IMR-90 (cell line): ENCODE measurements at regions not wholly inside any gene's neighbourhood (a gene's known extent, or its start where the extent isn't known, plus 50 kb on each side); places are given as distances from the start of the nearest gene placed in this dataset.

Source experiments
- ATAC-seq: fragments of 200-7000 bp; cut with Tn5 transposase; 2 replicates; pipeline ENCODE4 v1.9.1; 2020; ENCODE audit warnings: low read depth, mild to moderate bottlenecking, moderate library complexity
- BruUV-seq: library from RNA; stranded (reverse); fragments of 400-500 nt; replicated peaks from 2 replicates; lab custom pipeline; 2021; lab: Mats Ljungman, UMichigan
- CTCF ChIA-PET: fragments of 300-600 bp; formaldehyde crosslinking; extraction: SDS; loops from one replicate; lab custom pipeline; 2021; ENCODE audit warnings: antibody characterized with exemption; lab: Yijun Ruan, JAX
- POLR2A ChIA-PET: fragments of 300-600 bp; sonication (Branson Sonifier 250); formaldehyde crosslinking; loops from one replicate; lab custom pipeline; 2022; ENCODE audit warnings: antibody characterized with exemption; ENCODE audit not compliant: unreplicated experiment; lab: Charles Lee
- DNase-seq: peaks from one replicate; pipeline ENCODE4 v3.0.0; 2013
- H2AFZ ChIP-seq: replicated peaks from 2 replicates; pipeline ENCODE3; 2013; ENCODE audit warnings: low read length, mild to moderate bottlenecking; ENCODE audit not compliant: poor library complexity
- H2AK5ac ChIP-seq: 2 replicates; pipeline ENCODE4 v1.6.1; 2013; ENCODE audit warnings: low read depth, low read length, inconsistent platforms
- H2AK9ac ChIP-seq: replicated peaks from 2 replicates; pipeline ENCODE3; 2013; ENCODE audit warnings: mild to moderate bottlenecking, low read depth, low read length, moderate library complexity; ENCODE audit not compliant: poor library complexity
- H2BK120ac ChIP-seq: 2 replicates; pipeline ENCODE4 v1.6.1; 2013; ENCODE audit warnings: low read depth, low read length, inconsistent platforms
- H2BK15ac ChIP-seq: 3 replicates; pipeline ENCODE4 v1.6.1; 2013; ENCODE audit warnings: low read depth, low read length, inconsistent platforms
- H2BK20ac ChIP-seq: 2 replicates; pipeline ENCODE4 v1.6.1; 2013; ENCODE audit warnings: low read depth, mild to moderate bottlenecking, inconsistent platforms, low read length, moderate library complexity
- H2BK5ac ChIP-seq: 2 replicates; pipeline ENCODE4 v1.6.1; 2013; ENCODE audit warnings: mild to moderate bottlenecking, low read depth, low read length, inconsistent platforms; ENCODE audit not compliant: poor library complexity, severe bottlenecking
- H3K14ac ChIP-seq: replicated peaks from 2 replicates; pipeline ENCODE4 v1.6.1; 2013; ENCODE audit warnings: low read depth, low read length, inconsistent platforms
- H3K18ac ChIP-seq: 2 replicates; pipeline ENCODE4 v1.6.1; 2013; ENCODE audit warnings: low read depth, low read length, control low read depth
- H3K23ac ChIP-seq: 2 replicates; pipeline ENCODE4 v1.6.1; 2013; ENCODE audit warnings: low read depth, low read length, inconsistent platforms
- H3K27ac ChIP-seq: 2 replicates; pipeline ENCODE4 v1.5.1; 2013; ENCODE audit warnings: mild to moderate bottlenecking, control low read depth, low read length; ENCODE audit not compliant: insufficient read depth
- H3K27me3 ChIP-seq: 2 replicates; pipeline ENCODE4 v1.6.1; 2013; ENCODE audit warnings: low read length; ENCODE audit not compliant: control insufficient read depth, insufficient read depth
- H3K36me3 ChIP-seq: 2 replicates; pipeline ENCODE4 v1.6.1; 2013; ENCODE audit warnings: low read length, mixed read lengths; ENCODE audit not compliant: control insufficient read depth, insufficient read depth
- H3K4ac ChIP-seq: 2 replicates; pipeline ENCODE4 v1.6.1; 2013; ENCODE audit warnings: low read depth, low read length, inconsistent platforms
- H3K4me1 ChIP-seq: 2 replicates; pipeline ENCODE4 v1.6.1; 2013; ENCODE audit warnings: low read length, mixed read lengths; ENCODE audit not compliant: control insufficient read depth, insufficient read depth
- H3K4me2 ChIP-seq: 2 replicates; pipeline ENCODE4 v1.6.1; 2013; ENCODE audit warnings: low read depth, mild to moderate bottlenecking, control low read depth, low read length, moderate library complexity
- H3K4me3 ChIP-seq: 2 replicates; pipeline ENCODE4 v1.5.1; 2013; ENCODE audit warnings: low read depth, mild to moderate bottlenecking, control low read depth, low read length, moderate library complexity; ENCODE audit not compliant: insufficient read depth
- H3K56ac ChIP-seq: 2 replicates; pipeline ENCODE4 v1.6.1; 2013; ENCODE audit warnings: low read length, inconsistent platforms; ENCODE audit not compliant: insufficient read depth; ENCODE audit errors: extremely low read depth
- H3K79me1 ChIP-seq, 2 experiments: 2 replicates each; pipeline ENCODE4 v1.6.1; 2013; ENCODE audit warnings: low read length in 2 of 2, inconsistent platforms in 1 of 2, low read depth in 1 of 2
- H3K9ac ChIP-seq: 2 replicates; pipeline ENCODE4 v1.6.1; 2013; ENCODE audit warnings: low read depth, low read length, control low read depth
- H3K9me1 ChIP-seq: 2 replicates; pipeline ENCODE4 v1.6.1; 2013; ENCODE audit warnings: low read length, inconsistent platforms; ENCODE audit not compliant: insufficient read depth
- H3K9me3 ChIP-seq: 2 replicates; pipeline ENCODE4 v1.6.1; 2013; ENCODE audit warnings: low read length; ENCODE audit not compliant: control insufficient read depth, insufficient read depth
- H4K20me1 ChIP-seq: 2 replicates; pipeline ENCODE4 v1.6.1; 2013; ENCODE audit warnings: low read length, inconsistent platforms; ENCODE audit not compliant: insufficient read depth
- H4K5ac ChIP-seq: 2 replicates; pipeline ENCODE4 v1.6.1; 2013; ENCODE audit warnings: mild to moderate bottlenecking, low read depth, low read length, control low read depth
- H4K8ac ChIP-seq, 2 experiments: 2 replicates each; pipeline ENCODE4 v1.6.1; 2013; ENCODE audit warnings: low read depth in 2 of 2, low read length in 2 of 2, control low read depth in 1 of 2, inconsistent platforms in 1 of 2
- H4K91ac ChIP-seq: 2 replicates; pipeline ENCODE4 v1.6.1; 2013; ENCODE audit warnings: low read depth, low read length, inconsistent platforms; ENCODE audit not compliant: insufficient read depth
- BHLHE40 ChIP-seq: fragments of 150-350 bp; IDR thresholded peaks from 2 replicates; pipeline ENCODE4 v1.6.1; 2016; ENCODE audit warnings: mild to moderate bottlenecking, low read depth, low read length
- CEBPB ChIP-seq: IDR thresholded peaks from 2 replicates; pipeline ENCODE4 v1.6.1; 2012; ENCODE audit warnings: low read depth, low read length, improper control_type of control experiment
- CHD1 ChIP-seq: IDR thresholded peaks from 2 replicates; pipeline ENCODE4 v1.6.1; 2012; ENCODE audit warnings: low read depth, low read length, improper control_type of control experiment
- CTCF ChIP-seq: conservative IDR thresholded peaks from 2 replicates; pipeline ENCODE4 v1.5.1; 2012; ENCODE audit warnings: mild to moderate bottlenecking, low read depth, low read length, improper control_type of control experiment
- ELK1 ChIP-seq: fragments of 150-350 bp; IDR thresholded peaks from 2 replicates; pipeline ENCODE4 v1.6.1; 2016; ENCODE audit warnings: low read depth, mild to moderate bottlenecking, low read length, moderate library complexity, borderline replicate concordance
- FOS ChIP-seq: fragments of 150-350 bp; IDR thresholded peaks from 2 replicates; pipeline ENCODE4 v1.6.1; 2016; ENCODE audit warnings: low read depth, low read length
- MAFK ChIP-seq: IDR thresholded peaks from 2 replicates; pipeline ENCODE4 v1.6.1; 2012; ENCODE audit warnings: low read depth, low read length, improper control_type of control experiment
- MAZ ChIP-seq: IDR thresholded peaks from 2 replicates; pipeline ENCODE4 v1.6.1; 2012; ENCODE audit warnings: low read depth, mild to moderate bottlenecking, low read length, improper control_type of control experiment, moderate library complexity, borderline replicate concordance
- MXI1 ChIP-seq: IDR thresholded peaks from 2 replicates; pipeline ENCODE4 v1.6.1; 2012; ENCODE audit warnings: low read depth, mild to moderate bottlenecking, low read length, moderate library complexity, borderline replicate concordance
- NFE2L2 ChIP-seq: fragments of 150-350 bp; IDR thresholded peaks from 2 replicates; pipeline ENCODE4 v1.6.1; 2016; ENCODE audit warnings: low read depth, mild to moderate bottlenecking, low read length
- POLR2A ChIP-seq: IDR thresholded peaks from 2 replicates; pipeline ENCODE4 v1.6.1; 2012; ENCODE audit warnings: mild to moderate bottlenecking, low read depth, low read length
- RAD21 ChIP-seq: IDR thresholded peaks from 2 replicates; pipeline ENCODE4 v1.6.1; 2012; ENCODE audit warnings: low read length, improper control_type of control experiment
- RCOR1 ChIP-seq: IDR thresholded peaks from 2 replicates; pipeline ENCODE4 v1.6.1; 2012; ENCODE audit warnings: mild to moderate bottlenecking, low read length, improper control_type of control experiment; ENCODE audit not compliant: insufficient replicate concordance
- RFX5 ChIP-seq: IDR thresholded peaks from 2 replicates; pipeline ENCODE4 v1.8.0; 2012; ENCODE audit warnings: low read depth, mild to moderate bottlenecking, low read length, moderate library complexity
- SMC3 ChIP-seq: fragments of 150-350 bp; IDR thresholded peaks from 2 replicates; pipeline ENCODE4 v1.6.1; 2016; ENCODE audit warnings: low read depth, mild to moderate bottlenecking, antibody characterized with exemption, low read length, moderate library complexity
- USF2 ChIP-seq: fragments of 150-350 bp; IDR thresholded peaks from 2 replicates; pipeline ENCODE4 v1.6.1; 2017; ENCODE audit warnings: mild to moderate bottlenecking, antibody characterized with exemption, low read length, low read depth
- dilution Hi-C: fragments of 300-500 bp; cut with HindIII; formaldehyde crosslinking; loops from one replicate; pipeline ENCODE4 v1.14.3; 2018; ENCODE audit warnings: low sequenced_read_pairs; ENCODE audit not compliant: unreplicated experiment
- in situ Hi-C: fragments of 300-500 bp; cut with MboI; formaldehyde crosslinking; loops from 3 replicates; pipeline ENCODE4 v1.14.3; 2019; ENCODE audit warnings: low sequenced_read_pairs, inconsistent platforms, mixed read lengths
- intact Hi-C: fragments of 100-400 bp; cut with micrococcal nuclease; formaldehyde crosslinking; loops from 2 replicates; pipeline ENCODE4 v1.10.0; 2022

GRCh38 chr3:66629982-66630368, 129.2 kb upstream of the LRIG1 start:
- peaks cover 6% of the 10 kb centered on the region; the same call in 1 of the 2 replicates for H3K4me1 ChIP-seq
- no peak overlapping the region for H4K91ac ChIP-seq
- H2AFZ ChIP-seq: no peak overlapping the region
- H4K5ac ChIP-seq: no peak overlapping the region
- no peak overlapping the region for H2BK5ac ChIP-seq
- H3K56ac ChIP-seq: no peak overlapping the region
- BruUV-seq: no TSS peak
- ATAC-seq (no peak), DNase-seq (no peak)
- H3K23ac ChIP-seq: no peak overlapping the region
- no peak overlapping the region for H2AK9ac ChIP-seq
- no peak overlapping the region for H3K4ac ChIP-seq
- POLR2A ChIA-PET: no interaction called here
- peaks cover 6% of the 10 kb centered on the region; the same call in 1 of the 2 replicates for H3K9me1 ChIP-seq
- H3K27me3 ChIP-seq: no peaks in the 10 kb centered on the region
- H2AK5ac ChIP-seq: no peak overlapping the region
- no peak overlapping the region for H3K18ac ChIP-seq
- dilution Hi-C loops (no loop called here), in situ Hi-C loops (no loop called here), intact Hi-C loops (no loop called here)
- H3K14ac ChIP-seq: no peak overlapping the region
- no peak overlapping the region for H2BK15ac ChIP-seq
- H2BK20ac ChIP-seq: no peak overlapping the region
- H3K9ac ChIP-seq: no peak overlapping the region
- H2BK120ac ChIP-seq: no peak overlapping the region
- H4K8ac ChIP-seq: no peak overlapping the region
- no peaks in the 10 kb centered on the region for H4K20me1 ChIP-seq
- CTCF ChIA-PET: no interaction called here
- no peaks in the 10 kb centered on the region for H3K36me3 ChIP-seq
- no peak for TF ChIP-seq MXI1
- TF ChIP-seq BHLHE40: no peak
- TF ChIP-seq RCOR1: no peak
- no peak for TF ChIP-seq ELK1
- TF ChIP-seq MAFK: no peak
- no peak for TF ChIP-seq FOS
- TF ChIP-seq MAZ: no peak
- no peak for TF ChIP-seq RFX5
- no peak for TF ChIP-seq CTCF
- TF ChIP-seq RAD21: no peak
- no peak for TF ChIP-seq USF2
- no peak for TF ChIP-seq SMC3
- no peak for TF ChIP-seq POLR2A
- TF ChIP-seq CHD1: no peak
- no peak for TF ChIP-seq NFE2L2
- no peak for TF ChIP-seq CEBPB
- H3K9me3 ChIP-seq: no peaks in the 10 kb centered on the region
- H3K4me3 ChIP-seq: no peak overlapping the region
- H3K4me2 ChIP-seq: no peak overlapping the region
- H3K27ac ChIP-seq: no peak overlapping the region
- no peaks in the 10 kb centered on the region for H3K79me1 ChIP-seq
